Right lobe of liver (tissue), 4 donors: ENCODE measurements at regions not wholly inside any gene's neighbourhood (a gene's known extent, or its start where the extent isn't known, plus 50 kb on each side); places are given as distances from the start of the nearest gene placed in this dataset.

Source experiments
- POLR2A ChIP-seq: fragments of 450-650 bp; IDR thresholded peaks from one replicate; pipeline ENCODE4 v1.6.1; 2017; ENCODE audit warnings: antibody characterized with exemption, mild to moderate bottlenecking
- TF ChIP-seq, protein P1 (sequence below), 4 donors: fragments of 200-600 bp in 3 of 4; fragments of 450-650 bp in 1 of 4; IDR thresholded peaks; one replicate each; pipeline versions ENCODE4 v1.5.1 to v1.8.0; 2016 to 2022; ENCODE audit warnings: antibody characterized with exemption in 4 of 4, mild to moderate bottlenecking in 2 of 4
- donor health status: DM: no; HTN: no; CAD: no.
- donor health status: DM: no; HTN: no; CAD: no.
- donor health status: DM: no; HTN: yes; CAD: no.

- no peak for TF ChIP-seq POLR2A
- TF ChIP-seq, protein P1, sequence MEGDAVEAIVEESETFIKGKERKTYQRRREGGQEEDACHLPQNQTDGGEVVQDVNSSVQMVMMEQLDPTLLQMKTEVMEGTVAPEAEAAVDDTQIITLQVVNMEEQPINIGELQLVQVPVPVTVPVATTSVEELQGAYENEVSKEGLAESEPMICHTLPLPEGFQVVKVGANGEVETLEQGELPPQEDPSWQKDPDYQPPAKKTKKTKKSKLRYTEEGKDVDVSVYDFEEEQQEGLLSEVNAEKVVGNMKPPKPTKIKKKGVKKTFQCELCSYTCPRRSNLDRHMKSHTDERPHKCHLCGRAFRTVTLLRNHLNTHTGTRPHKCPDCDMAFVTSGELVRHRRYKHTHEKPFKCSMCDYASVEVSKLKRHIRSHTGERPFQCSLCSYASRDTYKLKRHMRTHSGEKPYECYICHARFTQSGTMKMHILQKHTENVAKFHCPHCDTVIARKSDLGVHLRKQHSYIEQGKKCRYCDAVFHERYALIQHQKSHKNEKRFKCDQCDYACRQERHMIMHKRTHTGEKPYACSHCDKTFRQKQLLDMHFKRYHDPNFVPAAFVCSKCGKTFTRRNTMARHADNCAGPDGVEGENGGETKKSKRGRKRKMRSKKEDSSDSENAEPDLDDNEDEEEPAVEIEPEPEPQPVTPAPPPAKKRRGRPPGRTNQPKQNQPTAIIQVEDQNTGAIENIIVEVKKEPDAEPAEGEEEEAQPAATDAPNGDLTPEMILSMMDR (IDR thresholded peaks at IDR 0.05) = no peak
Observed at GRCh38 chr10:123568751-123569150, 97.4 kb upstream of the GPR26 start.
